Liver (tissue), 8 donors: ENCODE measurements at regions not wholly inside any gene's neighbourhood (a gene's known extent, or its start where the extent isn't known, plus 50 kb on each side); places are given as distances from the start of the nearest gene placed in this dataset.

ENCODE experiments used
- DNase-seq: peaks from one replicate; pipeline ENCODE4 v3.0.0-alpha.2; 2017; ENCODE audit warnings: low spot score
- H3K27ac ChIP-seq, 2 donors: one replicate each; pipeline ENCODE4 v1.7.0; 2013; ENCODE audit warnings: inconsistent platforms in 2 of 2, low read length in 2 of 2, control low read depth in 1 of 2, low read depth in 1 of 2, mild to moderate bottlenecking in 1 of 2
- H3K27me3 ChIP-seq, 4 donors: one replicate each; pipeline versions ENCODE4 v1.6.1 to v1.7.0; 2013; ENCODE audit warnings: low read length in 3 of 4, inconsistent platforms in 1 of 4, mild to moderate bottlenecking in 1 of 4, moderate library complexity in 1 of 4; ENCODE audit not compliant: control insufficient read depth in 4 of 4, insufficient read depth in 4 of 4
- H3K36me3 ChIP-seq, 4 donors: one replicate each; pipeline versions ENCODE4 v1.6.1 to v1.7.0; 2013; ENCODE audit warnings: low read length in 3 of 4, mild to moderate bottlenecking in 3 of 4, low read depth in 1 of 4, moderate library complexity in 1 of 4; ENCODE audit not compliant: control insufficient read depth in 4 of 4, insufficient read depth in 3 of 4
- H3K4me1 ChIP-seq, 4 donors: one replicate each; pipeline versions ENCODE4 v1.6.1 to v1.7.0; 2013; ENCODE audit warnings: low read length in 3 of 4, mild to moderate bottlenecking in 3 of 4, moderate library complexity in 1 of 4; ENCODE audit not compliant: control insufficient read depth in 4 of 4, insufficient read depth in 4 of 4
- H3K4me3 ChIP-seq, 3 donors: one replicate each; pipeline versions ENCODE4 v1.6.1 to v1.7.0; 2013; ENCODE audit warnings: low read length in 3 of 3, control low read depth in 1 of 3, low read depth in 1 of 3, mild to moderate bottlenecking in 1 of 3
- H3K9ac ChIP-seq, 2 donors: one replicate each; pipeline ENCODE4 v1.7.0; 2013; ENCODE audit warnings: low read length in 2 of 2, mild to moderate bottlenecking in 2 of 2, moderate library complexity in 2 of 2, control low read depth in 1 of 2, low read depth in 1 of 2
- H3K9me3 ChIP-seq, 4 donors: one replicate each; pipeline versions ENCODE4 v1.6.1 to v1.7.0; 2013; ENCODE audit warnings: low read length in 3 of 4; ENCODE audit not compliant: control insufficient read depth in 4 of 4
- ATF3 ChIP-seq: IDR thresholded peaks from 2 replicates; pipeline ENCODE4 v1.6.1; 2016; ENCODE audit warnings: antibody characterized with exemption
- CTCF ChIP-seq: fragments of 150-350 bp; IDR thresholded peaks from 2 replicates; pipeline ENCODE4 v1.5.1; 2017; ENCODE audit warnings: improper control_type of control experiment, low read depth, low read length; ENCODE audit not compliant: missing input control
- EGR1 ChIP-seq, 2 donors: IDR thresholded peaks; 2 replicates each; pipeline ENCODE4 v1.6.1; 2016 to 2018; ENCODE audit warnings: antibody characterized with exemption in 2 of 2, low read depth in 2 of 2
- FOXA1 ChIP-seq: IDR thresholded peaks from 2 replicates; pipeline ENCODE4 v1.6.1; 2016; ENCODE audit warnings: antibody characterized with exemption
- FOXA2 ChIP-seq: IDR thresholded peaks from 2 replicates; pipeline ENCODE4 v1.6.1; 2016; ENCODE audit warnings: antibody characterized with exemption
- GABPA ChIP-seq, 2 donors: IDR thresholded peaks in 1 of 2; conservative IDR thresholded peaks in 1 of 2; 2 replicates each; pipeline ENCODE4 v1.6.1; 2016; ENCODE audit warnings: antibody characterized with exemption in 2 of 2, mild to moderate bottlenecking in 1 of 2, moderate library complexity in 1 of 2
- HNF4A ChIP-seq, 2 donors: conservative IDR thresholded peaks; 2 replicates each; pipeline ENCODE4 v1.6.1; 2016; ENCODE audit warnings: antibody characterized with exemption in 2 of 2, mild to moderate bottlenecking in 2 of 2
- HNF4G ChIP-seq: IDR thresholded peaks from 2 replicates; pipeline ENCODE4 v1.6.1; 2016; ENCODE audit warnings: antibody characterized with exemption
- JUND ChIP-seq, 2 donors: IDR thresholded peaks; 2 replicates each; pipeline ENCODE4 v1.6.1; 2016; ENCODE audit warnings: antibody characterized with exemption in 2 of 2
- NR2F2 ChIP-seq: IDR thresholded peaks from 2 replicates; pipeline ENCODE4 v1.6.1; 2016; ENCODE audit warnings: antibody characterized with exemption
- RAD21 ChIP-seq, 2 donors: IDR thresholded peaks; 2 replicates each; pipeline ENCODE4 v1.6.1; 2016; ENCODE audit warnings: antibody characterized with exemption in 2 of 2, mild to moderate bottlenecking in 2 of 2
- REST ChIP-seq: IDR thresholded peaks from 2 replicates; pipeline ENCODE4 v1.6.1; 2016; ENCODE audit warnings: antibody characterized with exemption, mild to moderate bottlenecking
- RXRA ChIP-seq, 2 donors: IDR thresholded peaks; 2 replicates each; pipeline ENCODE4 v1.6.1; 2017 to 2018; ENCODE audit warnings: antibody characterized with exemption in 2 of 2, mild to moderate bottlenecking in 1 of 2
- SP1 ChIP-seq: IDR thresholded peaks from 2 replicates; pipeline ENCODE4 v1.6.1; 2018; ENCODE audit warnings: antibody characterized with exemption, mild to moderate bottlenecking
- TAF1 ChIP-seq: conservative IDR thresholded peaks from 2 replicates; pipeline ENCODE4 v1.6.1; 2016; ENCODE audit warnings: antibody characterized with exemption, mild to moderate bottlenecking
- YY1 ChIP-seq: IDR thresholded peaks from 2 replicates; pipeline ENCODE4 v1.6.1; 2016; ENCODE audit warnings: antibody characterized with exemption, mild to moderate bottlenecking
- ZBTB33 ChIP-seq: IDR thresholded peaks from 2 replicates; pipeline ENCODE4 v1.6.1; 2016; ENCODE audit warnings: antibody characterized with exemption
- WGBS: extraction: QIAGEN DNeasy Blood & Tissue Kit; methylation state at CpG from one replicate; pipeline ENCODE4 v1.1.7; 2013; 5-methylcytosine and 5-hydroxymethylcytosine counted together
- donor health status: healthy.
- donor health status: healthy.
- donor health status: healthy.
- donor health status: healthy.
- donor health status: healthy.

- H3K4me3 ChIP-seq, result no peak overlapping the region
- no peaks in the 10 kb centered on the region for H3K36me3 ChIP-seq
- no peak for DNase-seq
- H3K9ac ChIP-seq, result no peak overlapping the region
- no peaks in the 10 kb centered on the region for H3K4me1 ChIP-seq
- no peak overlapping the region for H3K27ac ChIP-seq
- peaks cover 0 to 5% (median 3%) of the 10 kb centered on the region in 4 donors for H3K27me3 ChIP-seq
- TF ChIP-seq TAF1, result no peak
- no peak for TF ChIP-seq GABPA (IDR thresholded peaks at IDR 0.05 in 1 of 2, conservative IDR thresholded peaks at IDR 0.05 in 1 of 2)
- no peak for TF ChIP-seq NR2F2
- no peak for TF ChIP-seq ATF3
- no peak for TF ChIP-seq RAD21 (IDR thresholded peaks at IDR 0.05)
- TF ChIP-seq EGR1 (IDR thresholded peaks at IDR 0.05; ENCODE audit: low read depth in 2 of 2), result no peak
- TF ChIP-seq JUND (IDR thresholded peaks at IDR 0.05), result no peak
- WGBS, result 83% methylated on average over 2 of the region's 2 CpGs
- H3K9me3 ChIP-seq, result no peaks in the 10 kb centered on the region
Measured at GRCh38 chr21:35354078-35354477, 305.0 kb upstream of the RUNX1 start.

- H3K27me3 ChIP-seq, result peaks cover 0 to 5% (median 3%) of the 10 kb centered on the region in 4 donors
- DNase-seq, result no peak
- H3K9ac ChIP-seq, result no peak overlapping the region
- TF ChIP-seq FOXA1 (no peak), CTCF (no peak), REST (no peak), RXRA (IDR thresholded peaks at IDR 0.05) (no peak), HNF4A (conservative IDR thresholded peaks at IDR 0.05) (no peak), RAD21 (IDR thresholded peaks at IDR 0.05) (no peak), FOXA2 (no peak), GABPA (IDR thresholded peaks at IDR 0.05 in 1 of 2, conservative IDR thresholded peaks at IDR 0.05 in 1 of 2) (no peak), EGR1 (IDR thresholded peaks at IDR 0.05; ENCODE audit: low read depth in 2 of 2) (no peak), NR2F2 (no peak), YY1 (no peak), ZBTB33 (no peak), HNF4G (no peak), SP1 (no peak), ATF3 (no peak)
- H3K4me3 ChIP-seq, result no peak overlapping the region
- H3K4me1 ChIP-seq, result no peaks in the 10 kb centered on the region
- 71% methylated on average over 7 of the region's 7 CpGs for WGBS
- no peaks in the 10 kb centered on the region for H3K36me3 ChIP-seq
- H3K27ac ChIP-seq, result no peak overlapping the region
- H3K9me3 ChIP-seq, result no peaks in the 10 kb centered on the region
Measured at GRCh38 chr21:35352793-35353192, 303.7 kb upstream of the RUNX1 start.
